ENCODE measurements at regions not wholly inside any gene's neighbourhood (a gene's known extent, or its start where the extent isn't known, plus 50 kb on each side); places are given as distances from the start of the nearest gene placed in this dataset.
"Not testable (repeated sequence)": the region's sequence is repeated elsewhere in the genome, so short reads cannot be mapped to it uniquely, and the experiment has no call there.

GRCh38 chr4:36609661-36610060 lies 328.2 kb downstream of the DTHD1 start:
- TF ChIP-seq CTCF (IDR thresholded peaks at IDR 0.05 in 8 of 11, conservative IDR thresholded peaks at IDR 0.05 in 3 of 11), result no peak
- TF ChIP-seq POLR2AphosphoS5 (IDR thresholded peaks at IDR 0.05), result no peak
- TF ChIP-seq POLR2A (IDR thresholded peaks at IDR 0.05), result no peak
- no peaks in the 10 kb centered on the region for H3K36me3 ChIP-seq
- no peaks in the 10 kb centered on the region for H3K27me3 ChIP-seq (replicated peaks in 1 of 7)
- WGBS, 5 donors, result 36 to 83% (median 74%) methylated on average over 1 of the region's 1 CpG
- intact Hi-C loops (cut with DNase I; ENCODE audit: low total_unique reads), result no loop called here
- no peak overlapping the region for H3K27ac ChIP-seq
- H3K4me1 ChIP-seq, result no peaks in the 10 kb centered on the region
- no peak overlapping the region for H3K4me3 ChIP-seq
- no peak for DNase-seq
- peaks cover 0 to 32% (median 22%) of the 10 kb centered on the region in 8 donors for H3K9me3 ChIP-seq

- intact Hi-C loops (cut with DNase I; ENCODE audit: low total_unique reads), result no loop called here
- Histone ChIP-seq H3K4me1 (no peaks in the 10 kb centered on the region), H3K27ac (no peak overlapping the region), H3K4me3 (no peak overlapping the region), H3K9me3 (peaks cover 0 to 32% (median 22%) of the 10 kb centered on the region in 8 donors), H3K27me3 (replicated peaks in 1 of 7) (no peaks in the 10 kb centered on the region), H3K36me3 (no peaks in the 10 kb centered on the region)
- 66 to 84% (median 79%) methylated on average over 2 of the region's 2 CpGs for WGBS, 5 donors
- no peak for DNase-seq
- TF ChIP-seq CTCF (IDR thresholded peaks at IDR 0.05 in 8 of 11, conservative IDR thresholded peaks at IDR 0.05 in 3 of 11), result no peak
- TF ChIP-seq POLR2A (IDR thresholded peaks at IDR 0.05), result no peak
These were observed 329.2 kb downstream of the DTHD1 start for GRCh38 chr4:36610628-36611027.

- intact Hi-C loops (cut with DNase I; ENCODE audit: low total_unique reads); H3K36me3 ChIP-seq; H3K27me3 ChIP-seq (replicated peaks in 1 of 7); H3K4me3 ChIP-seq; DNase-seq; H3K27ac ChIP-seq; H3K4me1 ChIP-seq: not testable (repeated sequence)
- H3K9me3 ChIP-seq, result peaks cover 0 to 32% (median 18%) of the 10 kb centered on the region in 8 donors
- WGBS, 5 donors, result 78 to 92% (median 82%) methylated on average over 2 of the region's 2 CpGs
These were observed 331.7 kb downstream of the DTHD1 start for GRCh38 chr4:36613142-36613541.

- intact Hi-C loops (cut with DNase I; ENCODE audit: low total_unique reads), result no loop called here
- Histone ChIP-seq H3K4me1 (no peaks in the 10 kb centered on the region), H3K27ac (no peak overlapping the region), H3K27me3 (replicated peaks in 1 of 7) (no peaks in the 10 kb centered on the region), H3K36me3 (no peaks in the 10 kb centered on the region), H3K4me3 (no peak overlapping the region), H3K9me3 (peaks cover 0 to 32% (median 18%) of the 10 kb centered on the region in 8 donors)
- TF ChIP-seq POLR2A (IDR thresholded peaks at IDR 0.05) (no peak), CTCF (IDR thresholded peaks at IDR 0.05 in 8 of 11, conservative IDR thresholded peaks at IDR 0.05 in 3 of 11) (no peak), POLR2AphosphoS5 (IDR thresholded peaks at IDR 0.05) (no peak)
- no peak for DNase-seq
- WGBS, 5 donors, result 90 to 96% (median 94%) methylated on average over 3 of the region's 3 CpGs
These were observed 332.6 kb downstream of the DTHD1 start for GRCh38 chr4:36614011-36614410.

GRCh38 chr4:36618102-36618501 lies 336.7 kb downstream of the DTHD1 start:
- H3K36me3 ChIP-seq, result no peaks in the 10 kb centered on the region
- no peak overlapping the region for H3K27ac ChIP-seq
- no peaks in the 10 kb centered on the region for H3K9me3 ChIP-seq
- H3K4me3 ChIP-seq, result no peak overlapping the region
- intact Hi-C loops (cut with DNase I; ENCODE audit: low total_unique reads), result no loop called here
- no peaks in the 10 kb centered on the region for H3K27me3 ChIP-seq (replicated peaks in 1 of 7)
- no peaks in the 10 kb centered on the region for H3K4me1 ChIP-seq
- TF ChIP-seq POLR2AphosphoS5 (IDR thresholded peaks at IDR 0.05) (no peak), CTCF (IDR thresholded peaks at IDR 0.05 in 8 of 11, conservative IDR thresholded peaks at IDR 0.05 in 3 of 11) (no peak), POLR2A (IDR thresholded peaks at IDR 0.05) (no peak)
- DNase-seq, result no peak
- WGBS, 5 donors, result 58 to 81% (median 72%) methylated on average over 1 of the region's 1 CpG
